SU-DHL-6 (cell line): ENCODE measurements at regions not wholly inside any gene's neighbourhood (a gene's known extent, or its start where the extent isn't known, plus 50 kb on each side); places are given as distances from the start of the nearest gene placed in this dataset.

ENCODE experiments used
- H2AFZ ChIP-seq: fragments of 200-600 bp; sonication (generic); 2 replicates; pipeline ENCODE4 v1.6.1; 2014; ENCODE audit warnings: low read depth, mild to moderate bottlenecking, moderate library complexity, mixed read lengths, antibody characterized with exemption, low read length; ENCODE audit not compliant: severe bottlenecking
- H3F3A ChIP-seq: fragments of 200-600 bp; shearing (Covaris generic); 2 replicates; pipeline ENCODE4 v1.6.0; 2016; ENCODE audit warnings: antibody characterized with exemption, mild to moderate bottlenecking; ENCODE audit not compliant: insufficient read depth
- H3K27ac ChIP-seq: fragments of 200-600 bp; sonication (generic); 2 replicates; pipeline ENCODE4 v1.5.1; 2016; ENCODE audit warnings: low read depth, mild to moderate bottlenecking, low read length, moderate library complexity, mixed read lengths
- H3K27me3 ChIP-seq: fragments of 200-600 bp; sonication (generic), shearing (Covaris generic); 2 replicates; pipeline ENCODE4 v1.6.0; 2014; ENCODE audit warnings: mild to moderate bottlenecking, low read length
- H3K36me3 ChIP-seq: fragments of 200-600 bp; sonication (generic); 2 replicates; pipeline ENCODE4 v1.6.1; 2014; ENCODE audit warnings: mild to moderate bottlenecking, low read length, mixed read lengths
- H3K4me2 ChIP-seq: fragments of 300-600, 200-600 bp; shearing (Covaris generic), sonication (generic); 2 replicates; pipeline ENCODE4 v1.6.0; 2014; ENCODE audit warnings: low read length, low read depth, mild to moderate bottlenecking; ENCODE audit not compliant: poor library complexity, severe bottlenecking
- H3K4me3 ChIP-seq: fragments of 200-600 bp; sonication (generic); 2 replicates; pipeline ENCODE4 v1.5.1; 2014; ENCODE audit warnings: antibody characterized with exemption, low read length, mild to moderate bottlenecking, mixed read lengths; ENCODE audit not compliant: insufficient read depth, poor library complexity, severe bottlenecking
- H3K79me2 ChIP-seq: fragments of 200-600 bp; sonication (generic); 2 replicates; pipeline ENCODE4 v1.6.1; 2014; ENCODE audit warnings: mild to moderate bottlenecking, low read length, moderate library complexity; ENCODE audit not compliant: insufficient read depth
- H3K9ac ChIP-seq: fragments of 200-600 bp; sonication (generic); 2 replicates; pipeline ENCODE4 v1.7.0; 2014; ENCODE audit warnings: mild to moderate bottlenecking, low read length
- H3K9me2 ChIP-seq: fragments of 200-600 bp; sonication (generic); replicated peaks from 2 replicates; pipeline ENCODE4 v1.6.1; 2014; ENCODE audit warnings: low read length; ENCODE audit not compliant: insufficient read depth
- H3K9me3 ChIP-seq: fragments of 200-600 bp; sonication (generic); 2 replicates; pipeline ENCODE4 v1.6.1; 2014; ENCODE audit warnings: low read length, mixed read lengths; ENCODE audit not compliant: insufficient read depth
- H4K20me1 ChIP-seq: fragments of 200-600 bp; sonication (generic); 2 replicates; pipeline ENCODE4 v1.6.1; 2014; ENCODE audit warnings: low read depth, mild to moderate bottlenecking, antibody characterized with exemption, low read length, moderate library complexity, mixed read lengths
- EZH2phosphoT487 ChIP-seq: fragments of 200-600 bp; sonication (generic), shearing (Covaris generic); conservative IDR thresholded peaks from 2 replicates; pipeline ENCODE4 v1.6.1; 2018; ENCODE audit warnings: mild to moderate bottlenecking, antibody characterized with exemption, low read length, moderate library complexity, mixed read lengths
- TF ChIP-seq, protein P1 (sequence below): fragments of 200-600 bp; sonication (generic); IDR thresholded peaks from one replicate; pipeline ENCODE4 v1.5.1; 2017; ENCODE audit warnings: antibody characterized with exemption, mild to moderate bottlenecking, low read length, moderate library complexity; ENCODE audit not compliant: insufficient read depth, poor library complexity, severe bottlenecking

DNA sequence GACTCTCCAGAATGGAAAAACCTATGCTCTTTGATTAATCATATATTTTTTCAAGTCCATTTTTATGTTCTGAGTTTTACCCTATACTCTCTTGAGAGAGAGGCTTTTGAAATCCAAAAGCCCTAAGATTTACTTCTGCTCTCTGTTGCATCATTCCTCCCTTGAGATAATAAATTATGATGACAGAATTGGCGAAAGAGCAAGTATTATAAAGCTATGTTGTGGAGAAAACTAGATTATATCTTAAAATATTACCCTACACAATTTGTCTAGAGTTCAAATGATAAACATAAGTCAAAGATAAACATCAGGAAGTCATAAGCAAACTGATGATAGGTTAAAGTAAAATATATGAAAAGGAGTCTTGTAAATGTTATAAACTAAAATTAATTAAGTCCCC lies 293.4 kb upstream of the MME start:
- no peaks in the 10 kb centered on the region for H3F3A ChIP-seq
- H3K9me3 ChIP-seq: no peaks in the 10 kb centered on the region
- H3K9me2 ChIP-seq: no peaks in the 10 kb centered on the region
- H3K9ac ChIP-seq: no peak overlapping the region
- no peaks in the 10 kb centered on the region for H3K36me3 ChIP-seq
- no peak overlapping the region for H2AFZ ChIP-seq
- H3K79me2 ChIP-seq: no peaks in the 10 kb centered on the region
- no peak overlapping the region for H3K27ac ChIP-seq
- TF ChIP-seq, protein P1, sequence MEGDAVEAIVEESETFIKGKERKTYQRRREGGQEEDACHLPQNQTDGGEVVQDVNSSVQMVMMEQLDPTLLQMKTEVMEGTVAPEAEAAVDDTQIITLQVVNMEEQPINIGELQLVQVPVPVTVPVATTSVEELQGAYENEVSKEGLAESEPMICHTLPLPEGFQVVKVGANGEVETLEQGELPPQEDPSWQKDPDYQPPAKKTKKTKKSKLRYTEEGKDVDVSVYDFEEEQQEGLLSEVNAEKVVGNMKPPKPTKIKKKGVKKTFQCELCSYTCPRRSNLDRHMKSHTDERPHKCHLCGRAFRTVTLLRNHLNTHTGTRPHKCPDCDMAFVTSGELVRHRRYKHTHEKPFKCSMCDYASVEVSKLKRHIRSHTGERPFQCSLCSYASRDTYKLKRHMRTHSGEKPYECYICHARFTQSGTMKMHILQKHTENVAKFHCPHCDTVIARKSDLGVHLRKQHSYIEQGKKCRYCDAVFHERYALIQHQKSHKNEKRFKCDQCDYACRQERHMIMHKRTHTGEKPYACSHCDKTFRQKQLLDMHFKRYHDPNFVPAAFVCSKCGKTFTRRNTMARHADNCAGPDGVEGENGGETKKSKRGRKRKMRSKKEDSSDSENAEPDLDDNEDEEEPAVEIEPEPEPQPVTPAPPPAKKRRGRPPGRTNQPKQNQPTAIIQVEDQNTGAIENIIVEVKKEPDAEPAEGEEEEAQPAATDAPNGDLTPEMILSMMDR: no peak
- TF ChIP-seq EZH2phosphoT487: no peak
- H4K20me1 ChIP-seq: no peaks in the 10 kb centered on the region
- H3K27me3 ChIP-seq: no peaks in the 10 kb centered on the region
- no peak overlapping the region for H3K4me2 ChIP-seq
- H3K4me3 ChIP-seq: no peak overlapping the region

- no peaks in the 10 kb centered on the region for H3K79me2 ChIP-seq
- H3K4me2 ChIP-seq: no peak overlapping the region
- H3K9me3 ChIP-seq: no peaks in the 10 kb centered on the region
- no peaks in the 10 kb centered on the region for H3K9me2 ChIP-seq
- no peak overlapping the region for H3K9ac ChIP-seq
- H2AFZ ChIP-seq: no peak overlapping the region
- H3K27me3 ChIP-seq: no peaks in the 10 kb centered on the region
- H3F3A ChIP-seq: no peaks in the 10 kb centered on the region
- no peaks in the 10 kb centered on the region for H4K20me1 ChIP-seq
- no peaks in the 10 kb centered on the region for H3K36me3 ChIP-seq
- no peak for TF ChIP-seq EZH2phosphoT487
- TF ChIP-seq, protein P1: no peak
- no peak overlapping the region for H3K4me3 ChIP-seq
- H3K27ac ChIP-seq: no peak overlapping the region
Measured at GRCh38 chr3:154783521-154783931, 296.6 kb upstream of the MME start.

- Histone ChIP-seq H3K9me2 (no peaks in the 10 kb centered on the region), H2AFZ (no peak overlapping the region), H3K4me2 (no peak overlapping the region), H3K4me3 (no peak overlapping the region), H3K36me3 (no peaks in the 10 kb centered on the region), H4K20me1 (no peaks in the 10 kb centered on the region), H3K79me2 (no peaks in the 10 kb centered on the region), H3F3A (no peaks in the 10 kb centered on the region), H3K9ac (no peak overlapping the region), H3K9me3 (no peaks in the 10 kb centered on the region), H3K27me3 (no peaks in the 10 kb centered on the region), H3K27ac (no peak overlapping the region)
- TF ChIP-seq, protein P1: no peak
- no peak for TF ChIP-seq EZH2phosphoT487
Measured at GRCh38 chr3:154783061-154783460, 297.1 kb upstream of the MME start.
